CD4-positive, CD25-positive, alpha-beta regulatory T cell (primary cell): ENCODE measurements at regions not wholly inside any gene's neighbourhood (a gene's known extent, or its start where the extent isn't known, plus 50 kb on each side); places are given as distances from the start of the nearest gene placed in this dataset.

Source experiments
- ATAC-seq, 2 donors: fragments of 150-1000 bp; cut with Tn5 transposase; one replicate each; pipeline ENCODE4 v1.10.0; 2021; ENCODE audit warnings: low read depth in 2 of 2, moderate number of reproducible peaks in 2 of 2, moderate library complexity in 1 of 2
- DNase-seq, 3 donors: peaks; one replicate each; pipeline versions ENCODE4 v3.0.0 to v3.0.0-alpha.2; 2012 to 2022; ENCODE audit warnings: mixed read lengths in 1 of 3
- H3K27ac ChIP-seq: one replicate; pipeline ENCODE4 v1.7.0; 2013; ENCODE audit warnings: mild to moderate bottlenecking, low read length; ENCODE audit not compliant: insufficient read depth, poor library complexity, severe bottlenecking
- H3K27me3 ChIP-seq: one replicate; pipeline ENCODE4 v1.7.0; 2013; ENCODE audit warnings: low read length; ENCODE audit not compliant: control insufficient read depth, insufficient read depth
- H3K36me3 ChIP-seq: one replicate; pipeline ENCODE4 v1.7.0; 2013; ENCODE audit warnings: mild to moderate bottlenecking, low read length, moderate library complexity; ENCODE audit not compliant: control insufficient read depth, insufficient read depth
- H3K4me1 ChIP-seq: 2 replicates; pipeline ENCODE4 v1.7.0; 2013; ENCODE audit warnings: mild to moderate bottlenecking, low read length; ENCODE audit not compliant: insufficient read depth, control insufficient read depth, poor library complexity, severe bottlenecking
- H3K4me3 ChIP-seq: one replicate; pipeline ENCODE4 v1.7.0; 2013; ENCODE audit warnings: low read depth, mild to moderate bottlenecking, low read length, moderate library complexity
- H3K9me3 ChIP-seq, 2 experiments: 1 replicate in 1 of 2; 2 replicates in 1 of 2; pipeline ENCODE4 v1.7.0; 2013; ENCODE audit warnings: low read length in 2 of 2, mild to moderate bottlenecking in 1 of 2, moderate library complexity in 1 of 2; ENCODE audit not compliant: control insufficient read depth in 2 of 2
- H3K27ac Mint-ChIP-seq, 3 donors: one replicate each; pipeline ENCODE4 v1.8.0; 2020 to 2022; ENCODE audit warnings: mild to moderate bottlenecking in 3 of 3, mixed read lengths in 3 of 3, moderate library complexity in 2 of 3
- H3K27me3 Mint-ChIP-seq: one replicate; pipeline ENCODE4 v1.8.0; 2022; ENCODE audit warnings: mild to moderate bottlenecking, mixed read lengths
- H3K36me3 Mint-ChIP-seq: one replicate; pipeline ENCODE4 v1.8.0; 2020; ENCODE audit warnings: mixed read lengths
- H3K4me1 Mint-ChIP-seq, 4 donors: one replicate each; pipeline ENCODE4 v1.8.0; 2020 to 2022; ENCODE audit warnings: mixed read lengths in 4 of 4, mild to moderate bottlenecking in 1 of 4
- H3K4me3 Mint-ChIP-seq, 4 donors: one replicate each; pipeline ENCODE4 v1.8.0; 2020 to 2022; ENCODE audit warnings: mild to moderate bottlenecking in 4 of 4, mixed read lengths in 4 of 4, moderate library complexity in 3 of 4
- H3K9me3 Mint-ChIP-seq, 7 donors: one replicate each; pipeline ENCODE4 v1.8.0; 2020 to 2022; ENCODE audit warnings: mixed read lengths in 7 of 7, mild to moderate bottlenecking in 3 of 7, moderate library complexity in 2 of 7

- H3K27ac ChIP-seq = no peak overlapping the region
- Mint-ChIP-seq H3K4me1 (no peaks in the 10 kb centered on the region), H3K4me3 (no peak overlapping the region), H3K36me3 (no peaks in the 10 kb centered on the region), H3K27me3 (no peaks in the 10 kb centered on the region), H3K9me3 (no peaks in the 10 kb centered on the region), H3K27ac (no peak overlapping the region)
- H3K4me1 ChIP-seq = no peaks in the 10 kb centered on the region
- H3K36me3 ChIP-seq = no peaks in the 10 kb centered on the region
- no peak overlapping the region for H3K4me3 ChIP-seq
- H3K27me3 ChIP-seq = no peaks in the 10 kb centered on the region
- H3K9me3 ChIP-seq = no peaks in the 10 kb centered on the region
- DNase-seq (no peak), ATAC-seq (no peak)
These were observed 248.2 kb downstream of the TBX18 start for GRCh38 chr6:84516154-84516553.

- Histone ChIP-seq H3K4me3 (no peak overlapping the region), H3K27me3 (no peaks in the 10 kb centered on the region), H3K27ac (no peak overlapping the region), H3K4me1 (no peaks in the 10 kb centered on the region), H3K9me3 (no peaks in the 10 kb centered on the region), H3K36me3 (no peaks in the 10 kb centered on the region)
- Mint-ChIP-seq H3K27me3 (no peaks in the 10 kb centered on the region), H3K36me3 (no peaks in the 10 kb centered on the region), H3K4me3 (no peak overlapping the region), H3K4me1 (no peaks in the 10 kb centered on the region), H3K27ac (no peak overlapping the region), H3K9me3 (peaks cover 0 to 3% (median 0%) of the 10 kb centered on the region in 7 donors)
- DNase-seq = no peak
- ATAC-seq = no peak
These were observed 249.3 kb downstream of the TBX18 start for GRCh38 chr6:84515067-84515466.

GRCh38 chr6:84514089-84514971, 250.1 kb downstream of the TBX18 start:
- Mint-ChIP-seq H3K27me3 (no peaks in the 10 kb centered on the region), H3K36me3 (no peaks in the 10 kb centered on the region), H3K27ac (no peak overlapping the region), H3K4me1 (no peaks in the 10 kb centered on the region), H3K9me3 (peaks cover 0 to 3% (median 0%) of the 10 kb centered on the region in 7 donors), H3K4me3 (no peak overlapping the region)
- Histone ChIP-seq H3K4me1 (no peaks in the 10 kb centered on the region), H3K27ac (no peak overlapping the region), H3K36me3 (no peaks in the 10 kb centered on the region), H3K27me3 (no peaks in the 10 kb centered on the region), H3K9me3 (no peaks in the 10 kb centered on the region), H3K4me3 (no peak overlapping the region)
- ATAC-seq = no peak
- no peak for DNase-seq

- Mint-ChIP-seq H3K27ac (no peak overlapping the region), H3K4me3 (no peak overlapping the region), H3K36me3 (no peaks in the 10 kb centered on the region), H3K9me3 (peaks cover 0 to 4% (median 2%) of the 10 kb centered on the region in 7 donors), H3K4me1 (no peaks in the 10 kb centered on the region), H3K27me3 (no peaks in the 10 kb centered on the region)
- no peak for DNase-seq
- no peak overlapping the region for H3K27ac ChIP-seq
- H3K4me3 ChIP-seq = no peak overlapping the region
- no peaks in the 10 kb centered on the region for H3K4me1 ChIP-seq
- ATAC-seq = no peak
- H3K9me3 ChIP-seq = no peaks in the 10 kb centered on the region
- no peaks in the 10 kb centered on the region for H3K27me3 ChIP-seq
- H3K36me3 ChIP-seq = no peaks in the 10 kb centered on the region
These were observed 252.0 kb downstream of the TBX18 start for GRCh38 chr6:84512391-84512790.

GRCh38 chr6:84511929-84512328, 252.5 kb downstream of the TBX18 start:
- Histone ChIP-seq H3K27me3 (no peaks in the 10 kb centered on the region), H3K9me3 (no peaks in the 10 kb centered on the region), H3K4me3 (no peak overlapping the region), H3K27ac (no peak overlapping the region), H3K4me1 (no peaks in the 10 kb centered on the region), H3K36me3 (no peaks in the 10 kb centered on the region)
- Mint-ChIP-seq H3K4me1 (no peaks in the 10 kb centered on the region), H3K27me3 (no peaks in the 10 kb centered on the region), H3K27ac (no peak overlapping the region), H3K4me3 (no peak overlapping the region), H3K9me3 (peaks cover 0 to 4% (median 2%) of the 10 kb centered on the region in 7 donors), H3K36me3 (no peaks in the 10 kb centered on the region)
- DNase-seq = no peak
- ATAC-seq = no peak

GRCh38 chr6:84508981-84509380, 255.4 kb downstream of the TBX18 start:
- H3K4me3 ChIP-seq = no peak overlapping the region
- no peaks in the 10 kb centered on the region for H3K36me3 ChIP-seq
- DNase-seq = no peak
- no peak for ATAC-seq
- H3K27ac ChIP-seq = no peak overlapping the region
- no peaks in the 10 kb centered on the region for H3K27me3 Mint-ChIP-seq
- no peaks in the 10 kb centered on the region for H3K4me1 Mint-ChIP-seq
- H3K27me3 ChIP-seq = no peaks in the 10 kb centered on the region
- H3K9me3 ChIP-seq = no peaks in the 10 kb centered on the region
- H3K4me3 Mint-ChIP-seq = no peak overlapping the region
- no peaks in the 10 kb centered on the region for H3K4me1 ChIP-seq
- H3K27ac Mint-ChIP-seq = no peak overlapping the region
- no peaks in the 10 kb centered on the region for H3K36me3 Mint-ChIP-seq
- peaks cover 2 to 10% (median 4%) of the 10 kb centered on the region in 7 donors for H3K9me3 Mint-ChIP-seq

- Histone ChIP-seq H3K4me1 (no peaks in the 10 kb centered on the region), H3K9me3 (no peaks in the 10 kb centered on the region), H3K4me3 (no peak overlapping the region), H3K27me3 (no peaks in the 10 kb centered on the region), H3K27ac (no peak overlapping the region), H3K36me3 (no peaks in the 10 kb centered on the region)
- no peak for ATAC-seq
- DNase-seq = no peak
- Mint-ChIP-seq H3K27ac (no peak overlapping the region), H3K9me3 (peaks cover 2 to 10% (median 4%) of the 10 kb centered on the region in 7 donors), H3K27me3 (no peaks in the 10 kb centered on the region), H3K4me1 (no peaks in the 10 kb centered on the region), H3K36me3 (no peaks in the 10 kb centered on the region), H3K4me3 (no peak overlapping the region)
These were observed 256.1 kb downstream of the TBX18 start for GRCh38 chr6:84508334-84508733.

- Histone ChIP-seq H3K4me3 (no peak overlapping the region), H3K9me3 (no peaks in the 10 kb centered on the region), H3K27me3 (no peaks in the 10 kb centered on the region), H3K27ac (no peak overlapping the region), H3K4me1 (no peaks in the 10 kb centered on the region), H3K36me3 (no peaks in the 10 kb centered on the region)
- no peak for DNase-seq
- H3K27me3 Mint-ChIP-seq = no peaks in the 10 kb centered on the region
- H3K27ac Mint-ChIP-seq = no peak overlapping the region
- no peak overlapping the region for H3K4me3 Mint-ChIP-seq
- no peaks in the 10 kb centered on the region for H3K36me3 Mint-ChIP-seq
- peaks cover 0 to 28% (median 4%) of the 10 kb centered on the region in 7 donors for H3K9me3 Mint-ChIP-seq
- no peak for ATAC-seq
- H3K4me1 Mint-ChIP-seq = no peaks in the 10 kb centered on the region
These were observed 260.4 kb downstream of the TBX18 start for GRCh38 chr6:84504025-84504424.
